Panc1 (cell line): ENCODE measurements at regions not wholly inside any gene's neighbourhood (a gene's known extent, or its start where the extent isn't known, plus 50 kb on each side); places are given as distances from the start of the nearest gene placed in this dataset.

Experiments used
- CTCF ChIP-seq: fragments of 450-650 bp; IDR thresholded peaks from 2 replicates; pipeline ENCODE4 v1.5.1; 2017; ENCODE audit warnings: mild to moderate bottlenecking
- POLR2AphosphoS5 ChIP-seq: IDR thresholded peaks from 2 replicates; pipeline ENCODE4 v1.6.1; 2012; ENCODE audit warnings: mild to moderate bottlenecking, low read depth, low read length, moderate library complexity
- REST ChIP-seq, 2 experiments: IDR thresholded peaks; 2 replicates each; pipeline ENCODE4 v1.6.1; 2011 to 2012; ENCODE audit warnings: low read depth in 2 of 2, control low read depth in 1 of 2, low read length in 1 of 2, mild to moderate bottlenecking in 1 of 2, moderate library complexity in 1 of 2; ENCODE audit not compliant: insufficient read depth in 1 of 2
- SIN3A ChIP-seq: IDR thresholded peaks from 2 replicates; pipeline ENCODE4 v1.6.1; 2012; ENCODE audit warnings: low read depth, mild to moderate bottlenecking, low read length, moderate library complexity, borderline replicate concordance; ENCODE audit not compliant: insufficient read depth

GRCh38 chr5:115355095-115355494 lies 58.6 kb upstream of the CCDC112 start:
- no peak for TF ChIP-seq CTCF
- no peak for TF ChIP-seq POLR2AphosphoS5
- TF ChIP-seq REST (IDR thresholded peaks at IDR 0.05; ENCODE audit: insufficient read depth in 1 of 2, low read depth in 2 of 2, low read length in 1 of 2): no peak
- no peak for TF ChIP-seq SIN3A
